Endothelial cell of umbilical vein (primary cell): ENCODE measurements at regions not wholly inside any gene's neighbourhood (a gene's known extent, or its start where the extent isn't known, plus 50 kb on each side); places are given as distances from the start of the nearest gene placed in this dataset.

ENCODE experiments used
- BruUV-seq: library from RNA; stranded (reverse); fragments of 400-500 nt; replicated peaks from 2 replicates; lab custom pipeline; 2021; lab: Mats Ljungman, UMichigan
- CTCF ChIA-PET: fragments of 300-600, 350-600 bp; sonication (Branson Sonifier 250); formaldehyde crosslinking; loops from one replicate; lab custom pipeline; 2021; ENCODE audit warnings: antibody characterized with exemption, inconsistent platforms; lab: Charles Lee
- POLR2A ChIA-PET: fragments of 300-600, 350-600 bp; sonication (Branson Sonifier 250); formaldehyde crosslinking; loops from one replicate; lab custom pipeline; 2021; ENCODE audit warnings: antibody characterized with exemption, inconsistent platforms; lab: Charles Lee
- DNase-seq: peaks from one replicate; pipeline ENCODE4 v3.0.0-alpha.2; 2011; ENCODE audit warnings: low read depth, low spot score
- FAIRE-seq: peaks from 2 replicates; lab custom pipeline; 2011; peaks lifted over from hg19 to GRCh38; lab: Jason Lieb, UNC
- H2AFZ ChIP-seq: 2 replicates; pipeline ENCODE4 v1.6.0; 2012; ENCODE audit warnings: low read depth, low read length, control low read depth, inconsistent platforms
- H3K27ac ChIP-seq: 2 replicates; pipeline ENCODE4 v1.5.1; 2011; ENCODE audit warnings: low read depth, mild to moderate bottlenecking, control low read depth, low read length, moderate library complexity; ENCODE audit not compliant: insufficient read depth
- H3K27me3 ChIP-seq, 2 experiments: 2 replicates each; pipeline versions ENCODE4 v1.6.0 to v1.6.1; 2011; ENCODE audit warnings: low read length in 2 of 2, mixed read lengths in 1 of 2; ENCODE audit not compliant: control insufficient read depth in 2 of 2, insufficient read depth in 2 of 2
- H3K36me3 ChIP-seq, 2 experiments: 2 replicates in 1 of 2; 3 replicates in 1 of 2; pipeline ENCODE4 v1.5.1; 2011; ENCODE audit warnings: low read length in 2 of 2, mild to moderate bottlenecking in 1 of 2, moderate library complexity in 1 of 2; ENCODE audit not compliant: control insufficient read depth in 2 of 2, insufficient read depth in 2 of 2; ENCODE audit errors: extremely low read depth in 1 of 2
- H3K4me1 ChIP-seq: 3 replicates; pipeline ENCODE4 v1.5.1; 2011; ENCODE audit warnings: mild to moderate bottlenecking, low read length; ENCODE audit not compliant: control insufficient read depth, insufficient read depth; ENCODE audit errors: extremely low read depth
- H3K4me2 ChIP-seq: 2 replicates; pipeline ENCODE4 v1.6.1; 2011; ENCODE audit warnings: low read length, control low read depth, mixed read lengths; ENCODE audit not compliant: insufficient read depth
- H3K4me3 ChIP-seq, 3 experiments: fragments of 200-600 bp in 1 of 3; sonication (generic), shearing (Covaris generic) in 1 of 3; replicated peaks in 1 of 3; 2 replicates each; pipeline ENCODE4 v1.5.1; 2011 to 2016; ENCODE audit warnings: control low read depth in 3 of 3, low read length in 3 of 3, mild to moderate bottlenecking in 2 of 3, inconsistent platforms in 1 of 3, low read depth in 1 of 3, moderate library complexity in 1 of 3; ENCODE audit not compliant: insufficient read depth in 1 of 3
- H3K79me2 ChIP-seq: 2 replicates; pipeline ENCODE4 v1.6.0; 2012; ENCODE audit warnings: low read length, inconsistent platforms; ENCODE audit not compliant: control insufficient read depth, insufficient read depth
- H3K9ac ChIP-seq: replicated peaks from 2 replicates; pipeline ENCODE3; 2011; ENCODE audit warnings: low read length, control low read depth; ENCODE audit not compliant: insufficient read depth; ENCODE audit errors: extremely low read depth
- H3K9me1 ChIP-seq: replicated peaks from 3 replicates; pipeline ENCODE4 v1.6.0; 2011; ENCODE audit warnings: mild to moderate bottlenecking, low read length; ENCODE audit not compliant: control insufficient read depth, insufficient read depth; ENCODE audit errors: extremely low read depth
- H3K9me3 ChIP-seq: replicated peaks from 2 replicates; pipeline ENCODE4 v1.5.1; 2012; ENCODE audit warnings: low read length, inconsistent platforms; ENCODE audit not compliant: control insufficient read depth, insufficient read depth
- H4K20me1 ChIP-seq: replicated peaks from 2 replicates; pipeline ENCODE3; 2011; ENCODE audit warnings: mild to moderate bottlenecking, low read length; ENCODE audit not compliant: control insufficient read depth, insufficient read depth; ENCODE audit errors: extremely low read depth
- CTCF ChIP-seq, 2 donors: IDR thresholded peaks; 1 replicate in 1 of 2; 2 replicates in 1 of 2; pipeline ENCODE4 v1.5.1; 2011; ENCODE audit warnings: low read length in 2 of 2, mild to moderate bottlenecking in 2 of 2, moderate library complexity in 2 of 2, control low read depth in 1 of 2, inconsistent platforms in 1 of 2, low read depth in 1 of 2; ENCODE audit not compliant: insufficient read depth in 1 of 2; ENCODE audit errors: extremely low read depth in 1 of 2
- EZH2 ChIP-seq: IDR thresholded peaks from 2 replicates; pipeline ENCODE4 v1.6.1; 2012; ENCODE audit warnings: borderline replicate concordance, low read depth, mild to moderate bottlenecking, moderate library complexity, low read length, inconsistent platforms; ENCODE audit not compliant: severe bottlenecking
- FOS ChIP-seq: IDR thresholded peaks from 2 replicates; pipeline ENCODE4 v1.6.1; 2011; ENCODE audit warnings: mild to moderate bottlenecking, low read length, moderate library complexity, borderline replicate concordance; ENCODE audit not compliant: insufficient read depth
- GATA2 ChIP-seq: IDR thresholded peaks from 2 replicates; pipeline ENCODE4 v1.7.0; 2011; ENCODE audit warnings: low read depth, mild to moderate bottlenecking, moderate library complexity, mixed read lengths, low read length; ENCODE audit not compliant: insufficient read length, insufficient read depth
- JUN ChIP-seq: IDR thresholded peaks from 2 replicates; pipeline ENCODE4 v1.6.1; 2011; ENCODE audit warnings: borderline replicate concordance, low read depth; ENCODE audit not compliant: insufficient read length, insufficient read depth
- MAX ChIP-seq: IDR thresholded peaks from 2 replicates; pipeline ENCODE4 v1.6.1; 2011; ENCODE audit not compliant: insufficient read depth, insufficient read length
- MYC ChIP-seq: IDR thresholded peaks from one replicate; pipeline ENCODE4 v1.6.1; 2011; ENCODE audit warnings: mild to moderate bottlenecking, low read depth, low read length
- POLR2A ChIP-seq: IDR thresholded peaks from 2 replicates; pipeline ENCODE4 v1.6.1; 2012; ENCODE audit warnings: low read depth, mild to moderate bottlenecking, control low read depth, low read length
- POLR2AphosphoS5 ChIP-seq: IDR thresholded peaks from 2 replicates; pipeline ENCODE4 v1.6.1; 2012; ENCODE audit warnings: low read depth, mild to moderate bottlenecking, control low read depth, low read length, moderate library complexity; ENCODE audit not compliant: insufficient read depth
- dilution Hi-C: fragments of 300-500 bp; cut with MboI; formaldehyde crosslinking; loops from one replicate; pipeline ENCODE4 v1.15.0; 2019; ENCODE audit warnings: low sequenced_read_pairs; ENCODE audit not compliant: extremely low pct_ligation_motif_present
- intact Hi-C: fragments of 100-400 bp; cut with micrococcal nuclease; formaldehyde crosslinking; loops from one replicate; pipeline ENCODE4 v1.10.0; 2022

GRCh38 chr12:25855716-25856115, 102.8 kb upstream of the RASSF8 start:
- dilution Hi-C loops (no loop called here), intact Hi-C loops (loop anchor here (5.0 kb wide), 1 partner anchor 67 kb away; no protein-coding TSS in a partner anchor)
- Histone ChIP-seq H3K36me3 (no peaks in the 10 kb centered on the region), H3K27me3 (no peaks in the 10 kb centered on the region), H2AFZ (peak overlapping the region; percentile 50), H3K4me2 (peak overlapping the region; percentile 28), H3K9ac (no peak overlapping the region), H3K9me1 (no peaks in the 10 kb centered on the region), H3K9me3 (no peaks in the 10 kb centered on the region), H3K79me2 (no peaks in the 10 kb centered on the region), H3K4me3 (no peak overlapping the region), H3K27ac (peak overlapping the region; percentile 15), H3K4me1 (peaks cover 6% of the 10 kb centered on the region), H4K20me1 (no peaks in the 10 kb centered on the region)
- DNase-seq (peak; percentile 92), FAIRE-seq (peak; percentile 83)
- BruUV-seq, result no TSS peak
- ChIA-PET POLR2A (no interaction called here), CTCF (interaction anchor here (1.0 kb wide), 1 partner anchor 12 kb away, joined by 4 read pairs; no protein-coding TSS in a partner anchor)
- TF ChIP-seq GATA2 (no peak), POLR2A (no peak), JUN (peak; percentile 60)

- Histone ChIP-seq H3K27ac (no peak overlapping the region), H3K4me3 (no peak overlapping the region), H3K4me2 (no peak overlapping the region), H3K36me3 (no peaks in the 10 kb centered on the region), H4K20me1 (no peaks in the 10 kb centered on the region), H3K79me2 (no peaks in the 10 kb centered on the region), H3K9ac (no peak overlapping the region), H3K27me3 (no peaks in the 10 kb centered on the region), H2AFZ (no peak overlapping the region), H3K9me1 (no peaks in the 10 kb centered on the region), H3K9me3 (no peaks in the 10 kb centered on the region), H3K4me1 (peaks cover 6% of the 10 kb centered on the region)
- no peak for TF ChIP-seq EZH2
- TF ChIP-seq POLR2A, result no peak
- TF ChIP-seq MYC, result no peak
- no peak for TF ChIP-seq MAX
- TF ChIP-seq CTCF (IDR thresholded peaks at IDR 0.05; ENCODE audit: extremely low read depth in 1 of 2, insufficient read depth in 1 of 2, low read depth in 1 of 2, low read length in 2 of 2), result no peak
- no peak for TF ChIP-seq POLR2AphosphoS5
- TF ChIP-seq JUN, result no peak
- TF ChIP-seq FOS, result no peak
- no peak for TF ChIP-seq GATA2
- DNase-seq, result no peak
- CTCF ChIA-PET, result no interaction called here
- intact Hi-C loops (loop anchor here (5.0 kb wide), 1 partner anchor 62 kb away; no protein-coding TSS in a partner anchor), dilution Hi-C loops (no loop called here)
- BruUV-seq, result no TSS peak
- POLR2A ChIA-PET, result no interaction called here
- no peak for FAIRE-seq
Measured at GRCh38 chr12:25859976-25860375, 98.5 kb upstream of the RASSF8 start.
